ENCODE measurements at regions not wholly inside any gene's neighbourhood (a gene's known extent, or its start where the extent isn't known, plus 50 kb on each side); places are given as distances from the start of the nearest gene placed in this dataset.

GRCh38 chr6:146892613-146893401 is 294.0 kb downstream of the ADGB start:
- TF ChIP-seq CTCF (IDR thresholded peaks at IDR 0.05; ENCODE audit: insufficient read depth, low read length) = no peak
- DNase-seq (ENCODE audit: low read depth) = peak; percentile 63
- H3K4me3 ChIP-seq (ENCODE audit: low read depth, low read length) = no peak overlapping the region

- DNase-seq (ENCODE audit: low read depth) = no peak
- TF ChIP-seq CTCF (IDR thresholded peaks at IDR 0.05; ENCODE audit: insufficient read depth, low read length) = no peak
- no peak overlapping the region for H3K4me3 ChIP-seq (ENCODE audit: low read depth, low read length)
These were observed 294.9 kb downstream of the ADGB start for GRCh38 chr6:146893690-146894089.

GRCh38 chr6:146894624-146895023 is 295.9 kb downstream of the ADGB start:
- no peak for DNase-seq (ENCODE audit: low read depth)
- no peak for TF ChIP-seq CTCF (IDR thresholded peaks at IDR 0.05; ENCODE audit: insufficient read depth, low read length)
- no peak overlapping the region for H3K4me3 ChIP-seq (ENCODE audit: low read depth, low read length)

GRCh38 chr6:146895101-146895771 is 296.5 kb downstream of the ADGB start:
- no peak overlapping the region for H3K4me3 ChIP-seq (ENCODE audit: low read depth, low read length)
- DNase-seq (ENCODE audit: low read depth) = no peak
- no peak for TF ChIP-seq CTCF (IDR thresholded peaks at IDR 0.05; ENCODE audit: insufficient read depth, low read length)

GRCh38 chr6:146895772-146896061 is 296.9 kb downstream of the ADGB start:
- no peak overlapping the region for H3K4me3 ChIP-seq (ENCODE audit: low read depth, low read length)
- TF ChIP-seq CTCF (IDR thresholded peaks at IDR 0.05; ENCODE audit: insufficient read depth, low read length) = no peak
- no peak for DNase-seq (ENCODE audit: low read depth)

GRCh38 chr6:146896062-146896813 is 297.5 kb downstream of the ADGB start:
- TF ChIP-seq CTCF (IDR thresholded peaks at IDR 0.05; ENCODE audit: insufficient read depth, low read length) = no peak
- no peak for DNase-seq (ENCODE audit: low read depth)
- H3K4me3 ChIP-seq (ENCODE audit: low read depth, low read length) = no peak overlapping the region
